HG02840 (cell line): ENCODE measurements at regions not wholly inside any gene's neighbourhood (a gene's known extent, or its start where the extent isn't known, plus 50 kb on each side); places are given as distances from the start of the nearest gene placed in this dataset.
"Not testable (repeated sequence)": the region's sequence is repeated elsewhere in the genome, so short reads cannot be mapped to it uniquely, and the experiment has no call there.

ENCODE experiments used
- ATAC-seq: cut with Tn5 transposase; IDR thresholded peaks from one replicate; pipeline ENCODE4 v1.9.1; 2021; ENCODE audit warnings: mild to moderate bottlenecking, moderate library complexity, moderate number of reproducible peaks; ENCODE audit not compliant: unreplicated experiment, low FRiP score

- no peak for ATAC-seq
Observed at GRCh38 chr7:97372882-97373281, 255.4 kb downstream of the SDHAF3 start.

GRCh38 chr7:97373736-97374135 lies 256.2 kb downstream of the SDHAF3 start:
- no peak for ATAC-seq

- ATAC-seq = no peak
Observed at GRCh38 chr7:97377713-97378112, 260.2 kb downstream of the SDHAF3 start.

- no peak for ATAC-seq
Observed at GRCh38 chr7:97381815-97382554, 264.5 kb downstream of the SDHAF3 start.

DNA sequence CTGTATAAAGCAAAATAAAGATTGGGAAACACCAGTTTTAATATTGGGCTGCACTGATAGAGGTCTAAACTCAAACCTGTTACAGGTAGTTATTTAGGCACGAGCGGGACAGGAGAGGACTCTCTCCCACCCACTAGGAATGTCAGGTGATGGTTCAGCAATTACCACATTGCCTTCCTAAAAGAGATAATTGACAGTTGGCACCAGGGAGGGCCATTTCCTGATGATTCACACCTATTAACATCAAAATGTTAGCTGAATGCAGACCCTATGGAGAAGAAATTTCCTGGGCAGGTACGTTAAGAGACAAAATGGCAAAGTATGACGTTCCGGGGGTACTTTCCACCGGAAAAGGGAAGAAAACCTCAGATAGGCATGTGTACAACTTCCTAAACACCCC lies 272.6 kb downstream of the SDHAF3 start:
- no peak for ATAC-seq

DNA sequence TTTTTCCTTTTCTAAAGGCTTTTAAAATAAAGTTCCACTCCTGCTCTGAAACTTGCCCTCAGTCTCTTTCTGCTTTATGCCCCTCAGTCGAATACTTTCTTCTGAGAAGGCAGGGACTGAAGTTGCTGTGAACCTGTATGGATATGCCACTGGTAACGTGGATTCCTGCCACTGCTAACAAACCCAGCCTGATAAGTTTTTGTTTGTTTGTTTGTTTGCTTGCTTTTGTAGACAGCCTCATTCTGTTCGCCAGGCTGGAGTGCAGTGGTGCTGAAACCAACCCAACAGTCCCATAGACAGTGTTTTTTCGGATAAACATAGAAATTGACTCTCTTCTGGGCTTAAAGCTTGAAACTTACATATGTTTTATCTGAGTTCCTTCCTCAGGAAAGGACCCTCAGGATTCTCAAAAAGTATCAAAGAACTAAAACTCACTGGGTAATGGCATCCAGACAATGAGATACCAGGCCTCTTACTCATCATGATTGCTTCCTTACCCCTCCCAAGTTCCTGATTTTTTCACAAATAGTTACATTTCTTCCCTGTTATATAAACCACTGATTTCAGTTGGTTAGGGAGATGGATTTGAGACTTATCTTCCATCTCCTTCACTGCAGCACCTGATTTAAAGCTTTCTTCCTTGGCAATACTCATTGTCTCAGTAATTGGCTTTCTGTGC lies 273.6 kb downstream of the SDHAF3 start:
- ATAC-seq = no peak

DNA sequence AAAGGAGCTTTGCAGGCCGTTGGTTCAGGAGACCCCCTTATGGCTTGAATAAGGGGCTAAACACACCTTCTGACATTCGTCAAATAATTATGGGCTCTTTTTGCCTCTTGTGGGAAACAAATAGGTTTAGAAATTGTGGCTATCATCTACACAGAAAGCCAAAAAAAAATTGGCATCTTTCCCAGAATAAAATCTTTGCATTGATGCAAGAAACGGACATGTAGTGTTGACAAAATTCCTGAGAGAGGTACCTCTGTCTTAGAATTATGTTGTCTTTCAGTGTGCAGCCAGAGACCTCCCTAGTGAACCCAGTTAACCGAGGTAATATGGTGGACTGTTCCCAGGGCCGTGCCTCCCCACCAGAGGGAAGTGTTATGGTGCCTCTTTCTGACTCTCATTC lies 283.9 kb downstream of the SDHAF3 start:
- ATAC-seq = no peak

DNA sequence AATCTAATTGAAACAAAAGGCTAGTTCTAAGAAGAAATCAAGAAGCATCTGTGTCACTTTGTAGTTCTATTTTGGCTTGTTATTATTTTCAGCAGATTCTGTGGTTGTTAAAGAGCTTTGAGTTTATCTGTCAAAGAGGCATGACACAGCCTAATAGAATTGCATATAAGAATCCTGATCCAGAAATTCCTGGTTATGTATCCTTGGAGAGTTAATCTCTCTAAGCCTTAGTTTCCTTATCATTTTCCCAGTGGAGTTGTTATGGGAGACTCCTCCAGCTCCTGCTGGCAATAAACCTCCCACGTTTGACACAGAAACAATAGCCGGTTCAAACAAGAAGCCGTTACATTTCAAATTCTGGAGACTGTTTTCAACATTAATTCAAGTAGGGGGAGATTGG lies 288.3 kb downstream of the SDHAF3 start:
- ATAC-seq = no peak

DNA sequence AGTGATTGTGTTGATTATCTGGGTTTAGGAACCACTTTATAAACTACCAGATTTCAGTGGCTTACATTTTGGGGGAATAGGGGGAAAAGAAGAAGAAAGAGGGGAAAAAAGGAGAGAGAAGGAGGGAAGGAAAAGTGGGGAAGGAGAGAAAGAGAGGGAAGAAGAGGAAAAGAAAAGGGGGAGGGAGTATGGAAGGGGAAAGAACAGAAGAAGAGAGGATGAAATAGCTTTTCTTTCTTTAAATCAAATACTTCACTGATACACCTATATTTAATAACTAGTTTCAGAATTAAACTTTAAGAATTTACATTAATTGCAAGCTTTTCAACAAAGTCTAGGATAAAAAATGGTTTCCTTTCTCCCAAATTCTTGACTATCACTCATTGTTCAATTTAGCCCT lies 289.6 kb downstream of the SDHAF3 start:
- ATAC-seq = no peak

DNA sequence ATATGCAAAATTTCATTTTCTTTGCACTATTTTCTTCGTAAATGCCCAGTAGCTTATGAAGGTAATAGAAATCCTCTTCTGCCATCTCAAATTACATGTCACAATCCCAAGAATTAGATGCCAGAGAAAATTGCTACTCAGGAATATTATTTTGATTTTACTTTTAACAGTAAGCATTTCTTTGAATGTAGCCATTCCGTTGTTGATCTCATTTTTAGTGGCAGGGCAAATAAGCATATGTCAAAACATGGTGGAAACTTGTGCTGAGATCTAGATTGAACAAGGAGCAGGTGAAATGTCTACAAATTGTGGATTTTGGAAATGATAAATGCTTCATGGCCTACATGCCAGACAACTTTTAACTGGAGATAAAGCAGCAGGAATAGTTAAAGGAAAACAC lies 291.8 kb downstream of the SDHAF3 start:
- no peak for ATAC-seq

- ATAC-seq = no peak
Observed at GRCh38 chr7:97418312-97418711, 300.8 kb downstream of the SDHAF3 start.

- ATAC-seq = no peak
Observed at GRCh38 chr7:97419898-97420297, 302.4 kb downstream of the SDHAF3 start.

DNA sequence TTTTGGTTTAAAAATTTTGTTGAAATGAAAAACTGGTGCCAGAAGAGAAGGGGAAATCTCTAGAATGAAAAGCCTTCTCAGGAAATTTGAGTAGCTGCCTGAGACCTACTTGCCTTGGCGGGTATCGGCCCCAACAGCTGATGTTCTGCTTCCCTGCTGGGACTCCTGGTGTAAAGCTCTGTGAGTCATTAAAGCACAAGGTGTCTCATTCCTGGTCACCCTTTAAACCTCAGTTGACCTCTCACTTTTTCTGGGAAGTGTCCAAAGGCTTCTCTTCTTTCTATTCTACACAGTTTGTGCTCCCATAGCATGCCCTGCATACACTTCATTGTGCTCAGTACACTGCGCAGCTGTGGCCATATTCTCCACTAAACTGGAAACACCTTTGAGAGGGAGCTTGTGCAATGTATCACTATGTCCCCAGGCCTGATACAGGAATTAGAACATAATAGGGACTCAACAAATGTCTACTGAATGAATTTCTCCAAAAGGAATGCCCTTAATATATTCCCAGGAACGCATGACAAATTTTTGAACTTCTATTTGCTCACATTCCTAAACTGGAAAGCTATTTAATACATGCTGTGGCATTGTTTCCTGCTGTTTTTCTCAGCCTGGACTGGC lies 303.9 kb downstream of the SDHAF3 start:
- ATAC-seq = no peak

DNA sequence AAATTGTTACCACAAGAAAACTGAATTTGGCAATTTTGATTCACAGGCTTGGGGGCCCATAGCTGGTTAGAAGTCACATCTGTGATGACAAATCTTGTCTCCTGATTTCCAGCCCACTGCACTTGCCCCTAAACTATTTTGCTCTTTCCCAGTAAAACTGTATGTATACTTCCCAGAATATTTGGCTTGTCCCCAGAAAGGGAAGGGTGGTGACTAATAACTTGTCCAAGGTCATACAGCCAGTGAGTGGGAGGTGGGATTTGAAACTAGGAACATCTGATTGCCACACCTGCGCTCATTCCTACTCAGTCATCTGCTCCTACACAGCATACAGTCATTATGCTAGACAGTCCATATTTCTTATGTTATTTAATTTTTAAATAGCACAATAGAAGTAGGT lies 304.5 kb downstream of the SDHAF3 start:
- no peak for ATAC-seq

GRCh38 chr7:97430006-97430405 lies 301.9 kb upstream of the TAC1 start:
- ATAC-seq = no peak

- ATAC-seq = no peak
Observed at GRCh38 chr7:97439637-97440214, 292.2 kb upstream of the TAC1 start.

GRCh38 chr7:97446361-97446760 lies 285.5 kb upstream of the TAC1 start:
- ATAC-seq = no peak

- ATAC-seq = not testable (repeated sequence)
Observed at GRCh38 chr7:97449448-97449847, 282.4 kb upstream of the TAC1 start.

GRCh38 chr7:97450516-97450915 lies 281.4 kb upstream of the TAC1 start:
- no peak for ATAC-seq

DNA sequence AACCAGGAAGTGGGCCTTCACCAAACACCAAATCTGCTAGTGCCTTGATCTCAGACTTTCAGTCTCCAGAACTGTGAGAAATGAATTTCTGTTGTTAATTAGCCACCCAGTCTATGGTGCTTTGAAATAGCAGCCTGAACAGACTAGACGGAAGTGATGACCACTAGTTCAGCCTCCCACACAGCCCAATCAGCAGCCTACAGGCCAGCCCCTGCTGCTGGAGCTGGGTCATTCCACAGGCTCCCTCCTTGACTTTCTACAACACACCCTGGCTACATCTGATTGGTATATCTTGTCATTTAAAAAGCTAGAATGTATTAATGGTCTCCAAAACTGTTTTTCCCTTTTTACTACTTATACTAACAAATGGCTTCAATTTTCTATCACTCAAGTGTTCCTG lies 277.2 kb upstream of the TAC1 start:
- ATAC-seq = no peak

DNA sequence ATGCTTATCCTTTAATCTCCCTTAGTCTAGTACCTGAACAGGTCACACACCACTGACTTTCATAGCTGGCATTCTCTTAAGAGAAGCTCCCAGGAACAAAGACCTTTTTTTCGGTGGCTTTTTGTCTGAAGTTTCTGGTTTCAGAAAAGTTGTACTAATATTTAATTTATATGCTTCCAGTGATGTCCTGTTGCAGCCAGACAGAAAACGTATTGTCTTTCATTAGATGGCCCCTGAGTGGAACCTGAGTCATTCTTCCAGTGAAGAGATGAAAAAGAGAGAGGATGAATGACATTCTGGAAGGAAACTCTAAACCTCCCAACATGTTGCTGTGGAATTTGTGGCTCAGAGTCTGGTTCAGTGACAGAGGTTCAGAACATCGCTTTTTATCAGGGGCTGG lies 274.8 kb upstream of the TAC1 start:
- ATAC-seq = no peak
